ENCODE measurements at regions not wholly inside any gene's neighbourhood (a gene's known extent, or its start where the extent isn't known, plus 50 kb on each side); places are given as distances from the start of the nearest gene placed in this dataset.
A peak's percentile ranks its signal among the peaks of the same experiment; 100 is the strongest.
"Not testable (repeated sequence)": the region's sequence is repeated elsewhere in the genome, so short reads cannot be mapped to it uniquely, and the experiment has no call there.

GRCh38 chr17:68102318-68102758, 66.8 kb downstream of the KPNA2 start:
- Histone ChIP-seq H3K27ac (peak overlapping the region in 1 of 2 donors; percentile 77), H3K27me3 (replicated peaks; ENCODE audit: insufficient read depth) (no peaks in the 10 kb centered on the region), H3K4me1 (ENCODE audit: control insufficient read depth in 1 of 2, low read depth in 2 of 2) (peaks cover 8 to 21% of the 10 kb centered on the region in 2 donors), H3K36me3 (no peaks in the 10 kb centered on the region), H3K9me3 (no peaks in the 10 kb centered on the region), H3K4me3 (peak overlapping the region; percentile 94)
- no peak for TF ChIP-seq CTCF (IDR thresholded peaks at IDR 0.05)
- ATAC-seq (ENCODE audit: insufficient number of reproducible peaks, low FRiP score, low read depth) (no peak), DNase-seq (ENCODE audit: low spot score) (no peak)

GRCh38 chr17:68103148-68103547, 67.6 kb downstream of the KPNA2 start:
- H3K27ac ChIP-seq = no peak overlapping the region
- no peak for DNase-seq (ENCODE audit: low spot score)
- H3K36me3 ChIP-seq = no peaks in the 10 kb centered on the region
- no peak for TF ChIP-seq CTCF (IDR thresholded peaks at IDR 0.05)
- H3K27me3 ChIP-seq (replicated peaks; ENCODE audit: insufficient read depth) = no peaks in the 10 kb centered on the region
- peak overlapping the region; percentile 94 for H3K4me3 ChIP-seq
- no peak for ATAC-seq (ENCODE audit: insufficient number of reproducible peaks, low FRiP score, low read depth)
- no peaks in the 10 kb centered on the region for H3K9me3 ChIP-seq
- peaks cover 8 to 24% of the 10 kb centered on the region in 2 donors for H3K4me1 ChIP-seq (ENCODE audit: control insufficient read depth in 1 of 2, low read depth in 2 of 2)

GRCh38 chr17:68106085-68106484, 70.5 kb downstream of the KPNA2 start:
- no peaks in the 10 kb centered on the region for H3K27me3 ChIP-seq (replicated peaks; ENCODE audit: insufficient read depth)
- DNase-seq (ENCODE audit: low spot score) = no peak
- no peak overlapping the region for H3K4me3 ChIP-seq
- H3K4me1 ChIP-seq (ENCODE audit: control insufficient read depth in 1 of 2, low read depth in 2 of 2) = peaks cover 8 to 20% of the 10 kb centered on the region in 2 donors
- ATAC-seq (ENCODE audit: insufficient number of reproducible peaks, low FRiP score, low read depth) = no peak
- H3K36me3 ChIP-seq = no peaks in the 10 kb centered on the region
- H3K27ac ChIP-seq = no peak overlapping the region
- peaks cover 3% of the 10 kb centered on the region for H3K9me3 ChIP-seq
- TF ChIP-seq CTCF (IDR thresholded peaks at IDR 0.05) = no peak

- H3K27ac ChIP-seq = no peak overlapping the region
- H3K4me1 ChIP-seq (ENCODE audit: control insufficient read depth in 1 of 2, low read depth in 2 of 2) = peaks cover 8 to 20% of the 10 kb centered on the region in 2 donors
- H3K9me3 ChIP-seq = peaks cover 3% of the 10 kb centered on the region
- no peak for TF ChIP-seq CTCF (IDR thresholded peaks at IDR 0.05)
- DNase-seq (ENCODE audit: low spot score) = no peak
- no peaks in the 10 kb centered on the region for H3K27me3 ChIP-seq (replicated peaks; ENCODE audit: insufficient read depth)
- ATAC-seq (ENCODE audit: insufficient number of reproducible peaks, low FRiP score, low read depth) = no peak
- H3K4me3 ChIP-seq = no peak overlapping the region
- no peaks in the 10 kb centered on the region for H3K36me3 ChIP-seq
Observed at GRCh38 chr17:68107373-68107772, 71.8 kb downstream of the KPNA2 start.

- no peak overlapping the region for H3K27ac ChIP-seq
- no peaks in the 10 kb centered on the region for H3K36me3 ChIP-seq
- ATAC-seq (ENCODE audit: insufficient number of reproducible peaks, low FRiP score, low read depth) = no peak
- no peak for DNase-seq (ENCODE audit: low spot score)
- H3K4me3 ChIP-seq = no peak overlapping the region
- peaks cover 3% of the 10 kb centered on the region for H3K9me3 ChIP-seq
- H3K4me1 ChIP-seq (ENCODE audit: control insufficient read depth in 1 of 2, low read depth in 2 of 2) = peaks cover under 1 to 12% of the 10 kb centered on the region in 2 donors
- no peaks in the 10 kb centered on the region for H3K27me3 ChIP-seq (replicated peaks; ENCODE audit: insufficient read depth)
- TF ChIP-seq CTCF (IDR thresholded peaks at IDR 0.05) = no peak
Observed at GRCh38 chr17:68108313-68109000, 72.9 kb downstream of the KPNA2 start.

- not testable (repeated sequence) for ATAC-seq (ENCODE audit: insufficient number of reproducible peaks, low FRiP score, low read depth); H3K36me3 ChIP-seq; H3K27me3 ChIP-seq (replicated peaks; ENCODE audit: insufficient read depth); H3K9me3 ChIP-seq; H3K4me1 ChIP-seq (ENCODE audit: control insufficient read depth in 1 of 2, low read depth in 2 of 2); H3K27ac ChIP-seq; DNase-seq (ENCODE audit: low spot score); H3K4me3 ChIP-seq
Observed at GRCh38 chr17:68109404-68109803, 73.9 kb downstream of the KPNA2 start.

GRCh38 chr17:68116211-68116610, 80.7 kb downstream of the KPNA2 start:
- H3K27ac ChIP-seq; ATAC-seq (ENCODE audit: insufficient number of reproducible peaks, low FRiP score, low read depth); H3K9me3 ChIP-seq; DNase-seq (ENCODE audit: low spot score); H3K4me1 ChIP-seq (ENCODE audit: control insufficient read depth in 1 of 2, low read depth in 2 of 2); H3K27me3 ChIP-seq (replicated peaks; ENCODE audit: insufficient read depth); H3K4me3 ChIP-seq: not testable (repeated sequence)
- H3K36me3 ChIP-seq = peaks cover 16% of the 10 kb centered on the region

All from thoracic aorta (tissue), 2 donors.